ENCODE measurements at regions not wholly inside any gene's neighbourhood (a gene's known extent, or its start where the extent isn't known, plus 50 kb on each side); places are given as distances from the start of the nearest gene placed in this dataset.
A peak's percentile ranks its signal among the peaks of the same experiment; 100 is the strongest.

DNA sequence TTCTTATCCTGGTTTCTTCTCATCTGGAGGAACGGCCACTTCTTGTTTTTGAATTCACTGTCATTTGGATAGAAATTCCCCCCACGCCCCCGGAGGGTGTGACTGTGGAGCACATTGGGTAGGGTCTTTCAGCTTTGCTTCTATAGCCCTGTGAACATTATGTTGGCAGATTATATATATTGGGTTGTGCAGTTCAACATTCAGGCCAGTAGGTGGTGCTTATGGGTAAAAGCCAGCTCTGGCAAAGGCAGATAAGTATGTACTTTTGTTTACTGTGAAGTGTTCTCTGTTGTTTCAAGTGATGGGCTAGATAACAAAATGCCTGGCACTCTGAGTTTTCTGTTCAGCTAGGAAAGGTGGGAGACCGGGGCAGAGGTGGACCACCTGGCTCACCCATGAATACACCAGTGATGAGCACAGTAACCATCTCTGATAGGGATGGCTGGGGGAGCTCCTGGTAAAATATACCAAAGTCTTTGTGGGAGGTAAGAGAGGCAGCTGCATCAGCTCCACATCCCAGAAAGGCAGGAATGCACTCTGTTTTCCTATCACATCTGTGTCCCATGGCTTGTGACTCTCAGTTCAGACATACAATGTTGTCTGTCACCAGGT lies 1348.2 kb upstream of the RAG2 start:
- Mint-ChIP-seq H3K27me3 (ENCODE audit: low read depth, unreplicated experiment) (no peaks in the 10 kb centered on the region), H3K9me3 (ENCODE audit: unreplicated experiment) (peaks cover 7% of the 10 kb centered on the region), H3K4me3 (ENCODE audit: unreplicated experiment) (no peak overlapping the region), H3K27ac (ENCODE audit: unreplicated experiment) (no peak overlapping the region), H3K36me3 (ENCODE audit: low read depth, unreplicated experiment) (no peaks in the 10 kb centered on the region), H3K4me1 (ENCODE audit: low read depth, unreplicated experiment) (no peaks in the 10 kb centered on the region)
- Histone ChIP-seq H3K4me2 (ENCODE audit: low read length) (no peak overlapping the region), H3K27me3 (ENCODE audit: insufficient read depth, low read length) (no peaks in the 10 kb centered on the region), H3K79me2 (ENCODE audit: insufficient read depth, low read length) (no peaks in the 10 kb centered on the region), H3K36me3 (ENCODE audit: insufficient read depth, low read length) (no peaks in the 10 kb centered on the region), H3K9ac (ENCODE audit: low read length) (no peak overlapping the region), H3K4me1 (ENCODE audit: insufficient read depth, low read length) (no peaks in the 10 kb centered on the region), H3K27ac (ENCODE audit: low read depth, low read length) (no peak overlapping the region), H3K4me3 (ENCODE audit: insufficient read depth, low read depth, low read length) (no peak overlapping the region), H2AFZ (ENCODE audit: low read depth, low read length) (no peak overlapping the region), H4K20me1 (ENCODE audit: insufficient read depth, low read length) (no peaks in the 10 kb centered on the region), H3K9me3 (ENCODE audit: insufficient read depth, low read depth, low read length) (no peaks in the 10 kb centered on the region)
- DNase-seq (ENCODE audit: low read depth) (peak; percentile 6), FAIRE-seq (no peak)
- TF ChIP-seq EZH2 (IDR thresholded peaks at IDR 0.05; ENCODE audit: insufficient read depth, low read length) = no peak
- TF ChIP-seq CTCF (IDR thresholded peaks at IDR 0.05; ENCODE audit: insufficient read depth, low read depth, low read length) = peak; percentile 68

GRCh38 chr11:37942081-37942480 lies 1344.0 kb upstream of the RAG2 start:
- no peaks in the 10 kb centered on the region for H3K27me3 Mint-ChIP-seq (ENCODE audit: low read depth, unreplicated experiment)
- no peak overlapping the region for H3K4me2 ChIP-seq (ENCODE audit: low read length)
- no peak overlapping the region for H3K4me3 Mint-ChIP-seq (ENCODE audit: unreplicated experiment)
- H3K36me3 Mint-ChIP-seq (ENCODE audit: low read depth, unreplicated experiment) = no peaks in the 10 kb centered on the region
- H3K4me3 ChIP-seq (ENCODE audit: insufficient read depth, low read depth, low read length) = no peak overlapping the region
- no peak overlapping the region for H3K27ac Mint-ChIP-seq (ENCODE audit: unreplicated experiment)
- no peak for FAIRE-seq
- H3K4me1 ChIP-seq (ENCODE audit: insufficient read depth, low read length) = no peaks in the 10 kb centered on the region
- no peaks in the 10 kb centered on the region for H4K20me1 ChIP-seq (ENCODE audit: insufficient read depth, low read length)
- H3K27me3 ChIP-seq (ENCODE audit: insufficient read depth, low read length) = no peaks in the 10 kb centered on the region
- no peak overlapping the region for H3K9ac ChIP-seq (ENCODE audit: low read length)
- no peak overlapping the region for H3K27ac ChIP-seq (ENCODE audit: low read depth, low read length)
- H3K36me3 ChIP-seq (ENCODE audit: insufficient read depth, low read length) = no peaks in the 10 kb centered on the region
- no peaks in the 10 kb centered on the region for H3K9me3 ChIP-seq (ENCODE audit: insufficient read depth, low read depth, low read length)
- no peak overlapping the region for H2AFZ ChIP-seq (ENCODE audit: low read depth, low read length)
- TF ChIP-seq EZH2 (IDR thresholded peaks at IDR 0.05; ENCODE audit: insufficient read depth, low read length) (no peak), CTCF (IDR thresholded peaks at IDR 0.05; ENCODE audit: insufficient read depth, low read depth, low read length) (no peak)
- H3K9me3 Mint-ChIP-seq (ENCODE audit: unreplicated experiment) = peaks cover 7% of the 10 kb centered on the region
- H3K4me1 Mint-ChIP-seq (ENCODE audit: low read depth, unreplicated experiment) = no peaks in the 10 kb centered on the region
- DNase-seq (ENCODE audit: low read depth) = peak; percentile 3
- H3K79me2 ChIP-seq (ENCODE audit: insufficient read depth, low read length) = no peaks in the 10 kb centered on the region

DNA sequence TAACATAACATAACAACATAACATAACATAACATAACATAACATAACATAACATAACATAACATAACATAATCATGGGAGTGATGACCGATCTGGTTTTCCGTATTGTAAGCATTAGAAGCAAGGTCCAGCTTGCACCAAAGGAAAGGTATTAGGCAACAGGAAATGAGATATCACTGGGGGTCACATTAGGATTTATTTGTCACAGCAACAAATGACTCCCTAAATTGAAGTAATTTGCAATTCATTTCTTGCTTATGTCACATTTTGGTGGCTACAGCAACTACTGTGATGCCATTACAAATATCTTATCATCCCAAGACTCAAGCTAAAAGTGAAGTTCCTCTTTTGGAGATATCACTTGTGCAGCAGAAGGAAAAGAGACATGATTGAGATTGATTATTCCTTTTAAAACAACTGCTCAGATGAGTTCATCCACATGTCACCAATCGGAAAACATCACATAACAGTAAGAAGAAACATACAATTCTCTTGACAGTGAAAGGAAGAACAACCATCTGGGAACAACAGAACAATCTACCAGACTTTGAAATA lies 1331.1 kb upstream of the RAG2 start:
- Mint-ChIP-seq H3K4me1 (ENCODE audit: low read depth, unreplicated experiment) (peaks cover 2% of the 10 kb centered on the region), H3K9me3 (ENCODE audit: unreplicated experiment) (peaks cover 3% of the 10 kb centered on the region), H3K4me3 (ENCODE audit: unreplicated experiment) (no peak overlapping the region), H3K36me3 (ENCODE audit: low read depth, unreplicated experiment) (no peaks in the 10 kb centered on the region), H3K27me3 (ENCODE audit: low read depth, unreplicated experiment) (no peaks in the 10 kb centered on the region), H3K27ac (ENCODE audit: unreplicated experiment) (no peak overlapping the region)
- no peak overlapping the region for H3K4me3 ChIP-seq (ENCODE audit: insufficient read depth, low read depth, low read length)
- no peaks in the 10 kb centered on the region for H3K9me3 ChIP-seq (ENCODE audit: insufficient read depth, low read depth, low read length)
- no peak for TF ChIP-seq CTCF (IDR thresholded peaks at IDR 0.05; ENCODE audit: insufficient read depth, low read depth, low read length)
- no peak for TF ChIP-seq EZH2 (IDR thresholded peaks at IDR 0.05; ENCODE audit: insufficient read depth, low read length)
- H3K27ac ChIP-seq (ENCODE audit: low read depth, low read length) = no peak overlapping the region
- no peaks in the 10 kb centered on the region for H3K36me3 ChIP-seq (ENCODE audit: insufficient read depth, low read length)
- no peaks in the 10 kb centered on the region for H3K27me3 ChIP-seq (ENCODE audit: insufficient read depth, low read length)
- no peaks in the 10 kb centered on the region for H4K20me1 ChIP-seq (ENCODE audit: insufficient read depth, low read length)
- no peak overlapping the region for H3K9ac ChIP-seq (ENCODE audit: low read length)
- no peak overlapping the region for H2AFZ ChIP-seq (ENCODE audit: low read depth, low read length)
- no peaks in the 10 kb centered on the region for H3K79me2 ChIP-seq (ENCODE audit: insufficient read depth, low read length)
- DNase-seq (ENCODE audit: low read depth) (no peak), FAIRE-seq (no peak)
- no peak overlapping the region for H3K4me2 ChIP-seq (ENCODE audit: low read length)
- no peaks in the 10 kb centered on the region for H3K4me1 ChIP-seq (ENCODE audit: insufficient read depth, low read length)
